GM12891 (cell line): ENCODE measurements at regions not wholly inside any gene's neighbourhood (a gene's known extent, or its start where the extent isn't known, plus 50 kb on each side); places are given as distances from the start of the nearest gene placed in this dataset.

Experiments used
- DNase-seq: peaks from one replicate; pipeline ENCODE4 v3.0.0; 2011; ENCODE audit warnings: low spot score; ENCODE audit not compliant: insufficient read length
- FAIRE-seq: peaks from 2 replicates; lab custom pipeline; 2011; peaks lifted over from hg19 to GRCh38; lab: Jason Lieb, UNC
- PAX5 ChIP-seq: IDR thresholded peaks from 2 replicates; pipeline ENCODE4 v1.6.1; 2011; ENCODE audit warnings: low read length, moderate library complexity, mild to moderate bottlenecking; ENCODE audit not compliant: insufficient read depth, severe bottlenecking
- POLR2A ChIP-seq: IDR thresholded peaks from 2 replicates; pipeline ENCODE4 v1.6.1; 2011; ENCODE audit warnings: low read depth, low read length, control low read depth
- POLR2AphosphoS5 ChIP-seq: IDR thresholded peaks from 2 replicates; pipeline ENCODE4 v1.6.1; 2011; ENCODE audit warnings: low read depth, low read length, control low read depth
- POU2F2 ChIP-seq: IDR thresholded peaks from 2 replicates; pipeline ENCODE4 v1.6.1; 2011; ENCODE audit warnings: low read depth, mild to moderate bottlenecking, control low read depth, low read length, moderate library complexity
- SPI1 ChIP-seq: IDR thresholded peaks from 2 replicates; pipeline ENCODE4 v1.6.1; 2011; ENCODE audit warnings: low read depth, low read length, control low read depth
- TAF1 ChIP-seq: IDR thresholded peaks from 2 replicates; pipeline ENCODE4 v1.6.1; 2011; ENCODE audit warnings: low read depth, low read length, control low read depth

GRCh38 chr19:46911456-46911855 lies 50.7 kb downstream of the ARHGAP35 start:
- DNase-seq (no peak), FAIRE-seq (no peak)
- no peak for TF ChIP-seq PAX5
- no peak for TF ChIP-seq SPI1
- TF ChIP-seq POU2F2: no peak
- TF ChIP-seq POLR2AphosphoS5: no peak
- no peak for TF ChIP-seq POLR2A
- no peak for TF ChIP-seq TAF1

GRCh38 chr19:46913198-46913851 lies 52.5 kb downstream of the ARHGAP35 start:
- TF ChIP-seq TAF1: no peak
- TF ChIP-seq POLR2AphosphoS5: no peak
- TF ChIP-seq POLR2A: no peak
- TF ChIP-seq POU2F2: no peak
- TF ChIP-seq SPI1: no peak
- TF ChIP-seq PAX5: no peak
- DNase-seq (no peak), FAIRE-seq (peak; percentile 45)

- DNase-seq (no peak), FAIRE-seq (no peak)
- TF ChIP-seq POU2F2 (no peak), TAF1 (no peak), POLR2A (no peak), SPI1 (no peak), POLR2AphosphoS5 (no peak), PAX5 (no peak)
Observed at GRCh38 chr19:46913852-46914430, 53.1 kb downstream of the ARHGAP35 start.

- FAIRE-seq (no peak), DNase-seq (no peak)
- TF ChIP-seq TAF1 (no peak), POLR2A (no peak), POU2F2 (no peak), SPI1 (no peak), PAX5 (no peak), POLR2AphosphoS5 (no peak)
Observed at GRCh38 chr19:46915386-46915785, 54.6 kb downstream of the ARHGAP35 start.

- FAIRE-seq (no peak), DNase-seq (no peak)
- no peak for TF ChIP-seq TAF1
- TF ChIP-seq POLR2AphosphoS5: no peak
- TF ChIP-seq POU2F2: no peak
- no peak for TF ChIP-seq PAX5
- no peak for TF ChIP-seq SPI1
- no peak for TF ChIP-seq POLR2A
Observed at GRCh38 chr19:46917002-46917401, 56.2 kb downstream of the ARHGAP35 start.

GRCh38 chr19:46919324-46919723 lies 58.5 kb downstream of the ARHGAP35 start:
- no peak for FAIRE-seq
- TF ChIP-seq TAF1 (no peak), POLR2AphosphoS5 (no peak), POU2F2 (no peak), PAX5 (no peak), POLR2A (no peak), SPI1 (no peak)
- no peak for DNase-seq

GRCh38 chr19:46920362-46920761 lies 59.6 kb downstream of the ARHGAP35 start:
- no peak for FAIRE-seq
- no peak for TF ChIP-seq PAX5

GRCh38 chr19:46921071-46921470 lies 60.3 kb downstream of the ARHGAP35 start:
- TF ChIP-seq SPI1 (no peak), POU2F2 (no peak), PAX5 (no peak)
- FAIRE-seq (no peak), DNase-seq (no peak)

More at GRCh38 chr19:46920362-46920761, 59.6 kb downstream of the ARHGAP35 start:
- DNase-seq: no peak

GRCh38 chr19:46922465-46922864 lies 61.7 kb downstream of the ARHGAP35 start:
- no peak for FAIRE-seq
- TF ChIP-seq TAF1 (no peak), SPI1 (no peak), POU2F2 (no peak), PAX5 (no peak), POLR2A (no peak)
- no peak for DNase-seq

- TF ChIP-seq SPI1 (peak; percentile 64), PAX5 (no peak)
- FAIRE-seq (peak; percentile 76), DNase-seq (peak; percentile 30)
Observed at GRCh38 chr19:46924874-46925547, 64.2 kb downstream of the ARHGAP35 start.

- TF ChIP-seq TAF1: no peak
- no peak for TF ChIP-seq POLR2A
- TF ChIP-seq PAX5: no peak
- no peak for TF ChIP-seq SPI1
- no peak for TF ChIP-seq POU2F2
- no peak for TF ChIP-seq POLR2AphosphoS5
- FAIRE-seq (no peak), DNase-seq (no peak)
Observed at GRCh38 chr19:46925548-46925950, 64.8 kb downstream of the ARHGAP35 start.
